ENCODE measurements at regions not wholly inside any gene's neighbourhood (a gene's known extent, or its start where the extent isn't known, plus 50 kb on each side); places are given as distances from the start of the nearest gene placed in this dataset.

DNA sequence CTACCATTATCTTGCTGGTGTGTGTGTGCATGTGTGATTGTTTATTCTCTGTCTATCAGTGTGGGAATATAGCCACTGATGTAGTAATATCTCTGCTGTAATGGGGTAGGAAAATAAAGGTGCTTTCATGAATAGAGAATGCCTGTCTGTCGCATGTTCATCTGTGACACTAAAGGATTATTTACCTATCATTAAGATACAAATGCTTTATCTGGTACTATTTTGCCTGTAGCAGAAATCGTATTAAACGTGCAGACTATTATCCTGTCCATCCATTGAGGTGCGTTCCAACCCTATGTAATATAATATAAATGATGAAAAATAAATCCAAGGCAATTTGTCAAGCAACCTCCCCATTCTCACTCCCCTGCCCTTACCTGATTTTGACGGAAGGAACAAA, 1215.1 kb downstream of the BCL11B start:
- Histone ChIP-seq H3K4ac (ENCODE audit: low read depth, low read length) (no peak overlapping the region), H2BK15ac (ENCODE audit: low read depth, low read length) (no peak overlapping the region), H3K4me3 (ENCODE audit: insufficient read depth, low read depth, low read length) (no peak overlapping the region), H2AK9ac (replicated peaks; ENCODE audit: low read depth, low read length, poor library complexity) (no peak overlapping the region), H3K23ac (ENCODE audit: low read depth, low read length) (no peak overlapping the region), H3K4me1 (ENCODE audit: control insufficient read depth, insufficient read depth, low read length) (no peaks in the 10 kb centered on the region), H4K91ac (ENCODE audit: insufficient read depth, low read depth, low read length) (no peak overlapping the region), H2BK20ac (ENCODE audit: low read depth, low read length) (no peak overlapping the region), H3K14ac (replicated peaks; ENCODE audit: low read depth, low read length) (no peak overlapping the region), H4K5ac (ENCODE audit: low read depth, low read length) (no peak overlapping the region), H4K20me1 (ENCODE audit: insufficient read depth, low read length) (no peaks in the 10 kb centered on the region), H2AK5ac (ENCODE audit: low read depth, low read length) (no peak overlapping the region), H3K79me1 (ENCODE audit: low read depth in 1 of 2, low read length in 2 of 2) (no peaks in the 10 kb centered on the region), H3K27ac (ENCODE audit: insufficient read depth, low read length) (no peak overlapping the region), H2BK120ac (ENCODE audit: low read depth, low read length) (no peak overlapping the region), H3K9ac (ENCODE audit: low read depth, low read length) (no peak overlapping the region), H2BK5ac (ENCODE audit: low read depth, low read length, poor library complexity, severe bottlenecking) (no peak overlapping the region), H2AFZ (replicated peaks; ENCODE audit: low read length, poor library complexity) (no peak overlapping the region), H3K9me3 (ENCODE audit: control insufficient read depth, insufficient read depth, low read length) (peaks cover 9% of the 10 kb centered on the region; the same call in 1 of the 2 replicates), H3K27me3 (ENCODE audit: control insufficient read depth, insufficient read depth, low read length) (no peaks in the 10 kb centered on the region), H3K18ac (ENCODE audit: low read depth, low read length) (no peak overlapping the region), H4K8ac (ENCODE audit: low read depth in 2 of 2, low read length in 2 of 2) (no peak overlapping the region), H3K4me2 (ENCODE audit: low read depth, low read length) (no peak overlapping the region), H3K9me1 (ENCODE audit: insufficient read depth, low read length) (no peaks in the 10 kb centered on the region), H3K56ac (ENCODE audit: extremely low read depth, insufficient read depth, low read length) (no peak overlapping the region), H3K36me3 (ENCODE audit: control insufficient read depth, insufficient read depth, low read length) (no peaks in the 10 kb centered on the region)
- dilution Hi-C loops (cut with HindIII; ENCODE audit: low sequenced_read_pairs, unreplicated experiment) (no loop called here), in situ Hi-C loops (cut with MboI; ENCODE audit: low sequenced_read_pairs) (no loop called here), intact Hi-C loops (cut with micrococcal nuclease) (no loop called here)
- no TSS peak for BruUV-seq (replicated peaks)
- no CpG with 5 or more reads among the region's 5 CpGs for WGBS, 2 experiments (ENCODE audit: extremely low coverage in 2 of 2, insufficient read length in 1 of 2)
- DNase-seq (no peak), ATAC-seq (ENCODE audit: low read depth) (no peak)
- CTCF ChIA-PET, result no interaction called here
- TF ChIP-seq CHD1 (IDR thresholded peaks at IDR 0.05; ENCODE audit: low read depth, low read length) (no peak), MAFK (IDR thresholded peaks at IDR 0.05; ENCODE audit: low read depth, low read length) (no peak), RCOR1 (IDR thresholded peaks at IDR 0.05; ENCODE audit: insufficient replicate concordance, low read length) (no peak), MXI1 (IDR thresholded peaks at IDR 0.05; ENCODE audit: borderline replicate concordance, low read depth, low read length) (no peak), SMC3 (IDR thresholded peaks at IDR 0.05; ENCODE audit: low read depth, low read length) (no peak), CEBPB (IDR thresholded peaks at IDR 0.05; ENCODE audit: low read depth, low read length) (no peak), BHLHE40 (IDR thresholded peaks at IDR 0.05; ENCODE audit: low read depth, low read length) (no peak), POLR2A (IDR thresholded peaks at IDR 0.05; ENCODE audit: low read depth, low read length) (no peak), RFX5 (IDR thresholded peaks at IDR 0.05; ENCODE audit: low read depth, low read length) (no peak), NFE2L2 (IDR thresholded peaks at IDR 0.05; ENCODE audit: low read depth, low read length) (no peak), RAD21 (IDR thresholded peaks at IDR 0.05; ENCODE audit: low read length) (no peak), MAZ (IDR thresholded peaks at IDR 0.05; ENCODE audit: borderline replicate concordance, low read depth, low read length) (no peak), FOS (IDR thresholded peaks at IDR 0.05; ENCODE audit: low read depth, low read length) (no peak)
- TF ChIP-seq, protein P1, sequence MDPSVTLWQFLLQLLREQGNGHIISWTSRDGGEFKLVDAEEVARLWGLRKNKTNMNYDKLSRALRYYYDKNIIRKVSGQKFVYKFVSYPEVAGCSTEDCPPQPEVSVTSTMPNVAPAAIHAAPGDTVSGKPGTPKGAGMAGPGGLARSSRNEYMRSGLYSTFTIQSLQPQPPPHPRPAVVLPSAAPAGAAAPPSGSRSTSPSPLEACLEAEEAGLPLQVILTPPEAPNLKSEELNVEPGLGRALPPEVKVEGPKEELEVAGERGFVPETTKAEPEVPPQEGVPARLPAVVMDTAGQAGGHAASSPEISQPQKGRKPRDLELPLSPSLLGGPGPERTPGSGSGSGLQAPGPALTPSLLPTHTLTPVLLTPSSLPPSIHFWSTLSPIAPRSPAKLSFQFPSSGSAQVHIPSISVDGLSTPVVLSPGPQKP (IDR thresholded peaks at IDR 0.05; ENCODE audit: borderline replicate concordance, low read depth, low read length), result no peak
- TF ChIP-seq, protein P2, sequence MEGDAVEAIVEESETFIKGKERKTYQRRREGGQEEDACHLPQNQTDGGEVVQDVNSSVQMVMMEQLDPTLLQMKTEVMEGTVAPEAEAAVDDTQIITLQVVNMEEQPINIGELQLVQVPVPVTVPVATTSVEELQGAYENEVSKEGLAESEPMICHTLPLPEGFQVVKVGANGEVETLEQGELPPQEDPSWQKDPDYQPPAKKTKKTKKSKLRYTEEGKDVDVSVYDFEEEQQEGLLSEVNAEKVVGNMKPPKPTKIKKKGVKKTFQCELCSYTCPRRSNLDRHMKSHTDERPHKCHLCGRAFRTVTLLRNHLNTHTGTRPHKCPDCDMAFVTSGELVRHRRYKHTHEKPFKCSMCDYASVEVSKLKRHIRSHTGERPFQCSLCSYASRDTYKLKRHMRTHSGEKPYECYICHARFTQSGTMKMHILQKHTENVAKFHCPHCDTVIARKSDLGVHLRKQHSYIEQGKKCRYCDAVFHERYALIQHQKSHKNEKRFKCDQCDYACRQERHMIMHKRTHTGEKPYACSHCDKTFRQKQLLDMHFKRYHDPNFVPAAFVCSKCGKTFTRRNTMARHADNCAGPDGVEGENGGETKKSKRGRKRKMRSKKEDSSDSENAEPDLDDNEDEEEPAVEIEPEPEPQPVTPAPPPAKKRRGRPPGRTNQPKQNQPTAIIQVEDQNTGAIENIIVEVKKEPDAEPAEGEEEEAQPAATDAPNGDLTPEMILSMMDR (conservative IDR thresholded peaks at IDR 0.05; ENCODE audit: low read depth, low read length), result no peak
- TF ChIP-seq, protein P3, sequence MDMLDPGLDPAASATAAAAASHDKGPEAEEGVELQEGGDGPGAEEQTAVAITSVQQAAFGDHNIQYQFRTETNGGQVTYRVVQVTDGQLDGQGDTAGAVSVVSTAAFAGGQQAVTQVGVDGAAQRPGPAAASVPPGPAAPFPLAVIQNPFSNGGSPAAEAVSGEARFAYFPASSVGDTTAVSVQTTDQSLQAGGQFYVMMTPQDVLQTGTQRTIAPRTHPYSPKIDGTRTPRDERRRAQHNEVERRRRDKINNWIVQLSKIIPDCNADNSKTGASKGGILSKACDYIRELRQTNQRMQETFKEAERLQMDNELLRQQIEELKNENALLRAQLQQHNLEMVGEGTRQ (IDR thresholded peaks at IDR 0.05; ENCODE audit: low read depth, low read length), result no peak
- POLR2A ChIA-PET (ENCODE audit: unreplicated experiment), result no interaction called here

Data from IMR-90 (cell line).